OCI-LY3 (cell line): ENCODE measurements at regions not wholly inside any gene's neighbourhood (a gene's known extent, or its start where the extent isn't known, plus 50 kb on each side); places are given as distances from the start of the nearest gene placed in this dataset.
"Not testable (repeated sequence)": the region's sequence is repeated elsewhere in the genome, so short reads cannot be mapped to it uniquely, and the experiment has no call there.

Source experiments
- H2AFZ ChIP-seq: fragments of 200-600, 300-600 bp; shearing (Covaris generic); 2 replicates; pipeline ENCODE4 v1.6.0; 2014; ENCODE audit warnings: antibody characterized with exemption, low read depth, low read length
- H3K27ac ChIP-seq: fragments of 200-600, 300-600 bp; sonication (generic); 2 replicates; pipeline ENCODE4 v1.5.1; 2014; ENCODE audit warnings: mild to moderate bottlenecking, low read length, moderate library complexity, mixed read lengths
- H3K27me3 ChIP-seq: fragments of 200-600, 300-600 bp; sonication (generic); 2 replicates; pipeline ENCODE4 v1.6.1; 2014; ENCODE audit warnings: low read depth, low read length, mixed read lengths
- H3K36me3 ChIP-seq: fragments of 200-600, 300-600 bp; sonication (generic); replicated peaks from 2 replicates; pipeline ENCODE3; 2014; ENCODE audit warnings: low read depth, low read length, mixed read lengths
- H3K4me1 ChIP-seq: fragments of 300-600, 200-600 bp; sonication (generic); 2 replicates; pipeline ENCODE4 v1.6.1; 2014; ENCODE audit warnings: low read length, mixed read lengths
- H3K4me2 ChIP-seq: fragments of 200-600, 300-600 bp; sonication (generic); 2 replicates; pipeline ENCODE4 v1.6.1; 2014; ENCODE audit warnings: low read length, mixed read lengths
- H3K4me3 ChIP-seq: fragments of 300-600, 200-600 bp; sonication (generic); 2 replicates; pipeline ENCODE4 v1.5.1; 2014; ENCODE audit warnings: antibody characterized with exemption, mild to moderate bottlenecking, low read length, moderate library complexity
- H3K79me2 ChIP-seq: fragments of 300-600, 200-600 bp; shearing (Covaris generic); 2 replicates; pipeline ENCODE4 v1.6.1; 2014; ENCODE audit warnings: mild to moderate bottlenecking, low read length, mixed read lengths
- H3K9ac ChIP-seq: fragments of 300-600, 200-600 bp; shearing (Covaris generic); 2 replicates; pipeline ENCODE4 v1.6.0; 2014; ENCODE audit warnings: mild to moderate bottlenecking, low read length, moderate library complexity
- H3K9me3 ChIP-seq: fragments of 200-600, 300-600 bp; shearing (Covaris generic); 2 replicates; pipeline ENCODE4 v1.6.1; 2014; ENCODE audit warnings: low read length, mixed read lengths; ENCODE audit not compliant: insufficient read depth
- H4K20me1 ChIP-seq: fragments of 200-600, 300-600 bp; sonication (generic); 2 replicates; pipeline ENCODE4 v1.6.1; 2016; ENCODE audit warnings: low read length, mixed read lengths; ENCODE audit not compliant: insufficient read depth
- CTCF ChIP-seq: fragments of 200-600, 300-600 bp; sonication (generic); IDR thresholded peaks from 2 replicates; pipeline ENCODE4 v1.5.1; 2014; ENCODE audit warnings: antibody characterized with exemption, low read length, low read depth
- EZH2phosphoT487 ChIP-seq: fragments of 200-600 bp; shearing (Covaris generic); IDR thresholded peaks from 2 replicates; pipeline ENCODE4 v1.6.1; 2018; ENCODE audit warnings: antibody characterized with exemption, mixed run types, low read depth

DNA sequence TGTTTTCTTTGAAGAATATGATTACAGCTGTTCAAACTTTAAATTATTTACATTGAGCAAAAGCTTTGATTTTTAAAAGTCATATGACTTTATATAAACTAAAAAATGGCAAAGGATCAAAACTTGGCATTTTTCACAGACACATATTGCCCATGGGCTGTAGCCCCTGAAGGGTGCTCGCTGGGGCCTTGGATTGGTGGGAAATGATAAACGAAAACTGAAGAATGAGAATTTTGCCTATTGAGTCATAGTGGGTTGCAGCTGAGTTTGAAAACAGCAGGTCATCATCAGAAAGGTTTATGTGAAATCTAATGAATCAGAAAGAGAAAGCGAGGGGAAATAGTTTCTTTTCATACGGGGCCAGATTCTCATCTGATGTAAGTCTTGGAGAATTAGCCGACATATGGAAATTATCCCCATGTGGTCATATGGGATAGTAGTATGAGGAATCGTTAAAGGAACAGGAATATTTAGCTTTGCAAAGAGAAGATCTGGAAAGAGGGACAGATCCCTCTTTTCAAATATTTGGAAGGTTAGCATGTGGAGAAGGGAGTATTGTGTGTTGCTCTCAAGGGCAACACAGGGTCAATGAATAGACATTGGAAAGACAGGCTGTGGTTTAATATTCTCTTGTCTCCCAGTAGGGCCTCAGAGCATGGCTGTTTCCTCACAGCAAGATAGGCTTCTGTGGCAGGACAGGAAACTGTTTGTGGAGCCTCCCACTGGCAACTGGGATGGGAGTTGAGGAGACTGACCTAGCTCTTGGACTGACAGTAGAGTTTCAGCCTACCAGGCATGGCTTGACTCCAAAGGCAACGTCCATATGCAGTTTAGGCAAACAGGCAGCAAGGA is 119.0 kb downstream of the FZD1 start:
- Histone ChIP-seq H3K9ac (no peak overlapping the region), H3K79me2 (no peaks in the 10 kb centered on the region), H3K4me2 (peak overlapping the region; percentile 58), H3K4me3 (peak overlapping the region; percentile 10; the same call in 1 of the 2 replicates), H2AFZ (no peak overlapping the region), H3K27ac (peak overlapping the region; percentile 32), H3K9me3 (no peaks in the 10 kb centered on the region), H3K4me1 (peaks cover 23% of the 10 kb centered on the region), H4K20me1 (no peaks in the 10 kb centered on the region), H3K27me3 (no peaks in the 10 kb centered on the region), H3K36me3 (no peaks in the 10 kb centered on the region)
- no peak for TF ChIP-seq CTCF
- TF ChIP-seq EZH2phosphoT487: no peak

- H3K9ac ChIP-seq: no peak overlapping the region
- TF ChIP-seq EZH2phosphoT487 (no peak), CTCF (no peak)
- no peak overlapping the region for H2AFZ ChIP-seq
- H3K4me3 ChIP-seq: no peak overlapping the region
- no peaks in the 10 kb centered on the region for H3K27me3 ChIP-seq
- no peaks in the 10 kb centered on the region for H3K9me3 ChIP-seq
- H3K4me2 ChIP-seq: peak overlapping the region; percentile 58; the same call in 1 of the 2 replicates
- no peaks in the 10 kb centered on the region for H3K36me3 ChIP-seq
- no peaks in the 10 kb centered on the region for H4K20me1 ChIP-seq
- peaks cover 23% of the 10 kb centered on the region for H3K4me1 ChIP-seq
- peak overlapping the region; percentile 32; the same call in 1 of the 2 replicates for H3K27ac ChIP-seq
- H3K79me2 ChIP-seq: no peaks in the 10 kb centered on the region
Observed at GRCh38 chr7:91383905-91384274, 119.7 kb downstream of the FZD1 start.

- H3K79me2 ChIP-seq, H3K9me3 ChIP-seq, H3K27ac ChIP-seq, H3K36me3 ChIP-seq, H2AFZ ChIP-seq, H3K27me3 ChIP-seq, H3K4me1 ChIP-seq, H4K20me1 ChIP-seq: not testable (repeated sequence)
- Histone ChIP-seq H3K4me2 (peak overlapping the region; percentile 34; the same call in 1 of the 2 replicates), H3K9ac (peak overlapping the region; percentile 35; the same call in 1 of the 2 replicates), H3K4me3 (peak overlapping the region; percentile 70)
Observed at GRCh38 chr7:91394757-91395156, 130.5 kb downstream of the FZD1 start.

- H3K4me1 ChIP-seq, H3K27ac ChIP-seq, H3K36me3 ChIP-seq, H3K9me3 ChIP-seq, H2AFZ ChIP-seq, H4K20me1 ChIP-seq, H3K27me3 ChIP-seq, H3K79me2 ChIP-seq: not testable (repeated sequence)
- peak overlapping the region; percentile 35; the same call in 1 of the 2 replicates for H3K9ac ChIP-seq
- peak overlapping the region; percentile 34 for H3K4me2 ChIP-seq
- peak overlapping the region; percentile 70 for H3K4me3 ChIP-seq
Observed at GRCh38 chr7:91395313-91395712, 131.1 kb downstream of the FZD1 start.

DNA sequence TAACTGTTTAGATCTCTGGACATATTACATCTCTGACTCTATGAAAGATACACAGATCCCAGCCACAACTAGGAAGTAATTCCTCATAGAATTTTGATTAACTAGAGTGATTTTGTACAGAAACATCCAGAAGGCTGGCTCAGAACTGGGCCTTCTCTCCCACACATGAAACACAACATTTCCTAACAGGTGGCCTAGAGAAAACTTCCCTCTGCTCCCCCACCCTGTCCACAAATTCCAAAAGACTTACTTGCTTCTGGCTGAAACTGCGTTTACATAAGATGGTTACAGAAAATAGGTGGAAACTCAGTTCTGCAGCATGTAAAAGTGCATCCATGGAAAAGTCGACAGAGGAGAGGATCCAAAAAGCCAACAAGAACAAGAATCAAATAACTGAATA is 132.9 kb downstream of the FZD1 start:
- Histone ChIP-seq H2AFZ (no peak overlapping the region), H4K20me1 (no peaks in the 10 kb centered on the region), H3K36me3 (no peaks in the 10 kb centered on the region), H3K9ac (no peak overlapping the region), H3K4me1 (no peaks in the 10 kb centered on the region), H3K4me3 (no peak overlapping the region), H3K4me2 (no peak overlapping the region), H3K9me3 (no peaks in the 10 kb centered on the region), H3K79me2 (no peaks in the 10 kb centered on the region), H3K27me3 (no peaks in the 10 kb centered on the region), H3K27ac (no peak overlapping the region)
- TF ChIP-seq CTCF: no peak
- no peak for TF ChIP-seq EZH2phosphoT487
